ENCODE measurements at regions not wholly inside any gene's neighbourhood (a gene's known extent, or its start where the extent isn't known, plus 50 kb on each side); places are given as distances from the start of the nearest gene placed in this dataset.

- TF ChIP-seq CTCF (IDR thresholded peaks at IDR 0.05): no peak
Measured at GRCh38 chr2:82234283-82234874, 1929.8 kb upstream of the LRRTM1 start.

- TF ChIP-seq CTCF (IDR thresholded peaks at IDR 0.05): no peak
Measured at GRCh38 chr2:82233806-82234205, 1929.3 kb upstream of the LRRTM1 start.

- no peak for TF ChIP-seq CTCF (IDR thresholded peaks at IDR 0.05)
Measured at GRCh38 chr2:82230406-82230805, 1925.9 kb upstream of the LRRTM1 start.

GRCh38 chr2:82226441-82226840 lies 1921.9 kb upstream of the LRRTM1 start:
- no peak for TF ChIP-seq CTCF (IDR thresholded peaks at IDR 0.05)

- TF ChIP-seq CTCF (IDR thresholded peaks at IDR 0.05): no peak
Measured at GRCh38 chr2:82224301-82224940, 1919.9 kb upstream of the LRRTM1 start.

GRCh38 chr2:82215212-82215611 lies 1910.7 kb upstream of the LRRTM1 start:
- no peak for TF ChIP-seq CTCF (IDR thresholded peaks at IDR 0.05)

GRCh38 chr2:82199493-82199852 lies 1894.9 kb upstream of the LRRTM1 start:
- no peak for TF ChIP-seq CTCF (IDR thresholded peaks at IDR 0.05)
